T1000 (cell line): ENCODE measurements at regions not wholly inside any gene's neighbourhood (a gene's known extent, or its start where the extent isn't known, plus 50 kb on each side); places are given as distances from the start of the nearest gene placed in this dataset.

Experiments used
- DNase-seq: peaks from one replicate; lab custom pipeline; 2025; ENCODE audit warnings: mixed read lengths; lab: John Stamatoyannopoulos, UW

- no peak for DNase-seq
Observed at GRCh38 chr4:85398276-85398675, 76.7 kb upstream of the ARHGAP24 start.

- DNase-seq, result no peak
Observed at GRCh38 chr4:85399270-85399669, 75.7 kb upstream of the ARHGAP24 start.

- no peak for DNase-seq
Observed at GRCh38 chr4:85402371-85402770, 72.6 kb upstream of the ARHGAP24 start.

GRCh38 chr4:85406185-85406584 lies 68.8 kb upstream of the ARHGAP24 start:
- no peak for DNase-seq

GRCh38 chr4:85407546-85407945 lies 67.4 kb upstream of the ARHGAP24 start:
- no peak for DNase-seq

GRCh38 chr4:85408301-85408700 lies 66.6 kb upstream of the ARHGAP24 start:
- no peak for DNase-seq

GRCh38 chr4:85409251-85409650 lies 65.7 kb upstream of the ARHGAP24 start:
- no peak for DNase-seq

- DNase-seq, result no peak
Observed at GRCh38 chr4:85411386-85411785, 63.6 kb upstream of the ARHGAP24 start.

GRCh38 chr4:85414972-85415371 lies 60.0 kb upstream of the ARHGAP24 start:
- no peak for DNase-seq

- DNase-seq, result no peak
Observed at GRCh38 chr4:85416094-85416493, 58.9 kb upstream of the ARHGAP24 start.

- no peak for DNase-seq
Observed at GRCh38 chr4:85419103-85419502, 55.8 kb upstream of the ARHGAP24 start.

GRCh38 chr4:85420831-85421230 lies 54.1 kb upstream of the ARHGAP24 start:
- DNase-seq, result no peak

- DNase-seq, result no peak
Observed at GRCh38 chr4:85423431-85423830, 51.5 kb upstream of the ARHGAP24 start.
